Stimulated activated CD4-positive, alpha-beta T cell treated with anti-CD3 and anti-CD28 coated beads, Interleukin-12 subunit alpha, Interleukin-12 subunit beta, amount 100 ng/mL, for 48 hours (primary cell): ENCODE measurements at regions not wholly inside any gene's neighbourhood (a gene's known extent, or its start where the extent isn't known, plus 50 kb on each side); places are given as distances from the start of the nearest gene placed in this dataset.
"Not testable (repeated sequence)": the region's sequence is repeated elsewhere in the genome, so short reads cannot be mapped to it uniquely, and the experiment has no call there.

Source experiments
- DNase-seq, 3 donors: peaks; one replicate each; pipeline ENCODE4 v3.0.0-alpha.2; 2020; ENCODE audit warnings: low read depth in 2 of 3, low spot score in 1 of 3

DNA sequence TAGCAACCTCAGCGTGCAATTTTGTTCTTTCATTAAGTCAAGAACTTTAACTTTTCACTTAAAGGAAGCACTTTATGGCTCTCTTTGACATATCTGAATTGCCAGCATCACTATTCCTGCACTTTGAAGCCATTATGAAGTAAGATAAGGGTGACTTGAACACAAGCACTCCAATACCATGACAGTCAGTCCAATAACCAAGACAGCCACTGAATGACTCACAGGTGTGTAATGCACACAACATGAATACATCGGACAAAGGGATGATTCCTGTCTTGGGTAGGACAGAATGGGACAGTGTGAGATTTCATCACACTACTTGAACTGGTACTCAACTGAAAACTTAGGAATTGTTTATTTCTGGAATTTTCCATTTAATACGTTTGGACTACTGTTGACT, 233.7 kb upstream of the IPO5 start:
- no peak for DNase-seq

DNA sequence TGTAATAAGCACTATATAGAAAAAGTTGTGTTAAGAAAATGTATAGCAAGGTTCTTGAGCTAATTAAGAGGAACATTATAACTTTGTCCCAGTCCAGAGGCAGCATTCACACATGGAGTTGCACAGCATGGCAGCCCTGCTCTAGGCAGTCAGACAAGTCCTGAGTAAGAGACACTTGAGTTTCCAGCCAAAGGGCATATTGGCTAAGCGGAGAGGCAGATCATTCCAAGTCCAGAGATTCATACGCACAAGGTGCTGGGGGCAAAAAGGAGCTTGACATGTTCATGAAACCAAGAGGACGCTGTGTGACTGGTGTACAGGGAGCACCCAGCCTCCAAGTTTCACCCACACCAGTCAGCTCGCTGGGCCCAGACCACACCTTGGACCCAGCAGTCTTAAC, 232.6 kb upstream of the IPO5 start:
- DNase-seq, result no peak

DNA sequence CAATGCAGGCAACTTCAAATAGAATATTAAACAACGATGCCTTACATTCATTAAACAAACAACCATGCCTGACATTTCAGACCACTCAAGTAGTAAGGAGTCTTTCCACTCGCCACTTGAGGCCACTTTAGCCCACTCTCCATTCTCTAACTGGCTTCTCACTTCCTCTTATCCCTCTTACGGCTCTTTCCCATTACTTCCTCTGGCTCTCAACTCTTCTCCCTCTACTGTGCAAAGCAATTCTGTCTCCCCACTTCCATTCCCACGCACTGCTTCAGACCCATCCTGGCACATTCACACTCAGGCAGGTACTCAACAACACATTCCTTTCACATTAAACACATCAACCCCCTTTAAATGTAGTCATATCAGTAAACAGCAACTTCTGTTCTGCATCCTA, 229.8 kb upstream of the IPO5 start:
- no peak for DNase-seq

GRCh38 chr13:97724450-97724849, 229.0 kb upstream of the IPO5 start:
- no peak for DNase-seq

DNA sequence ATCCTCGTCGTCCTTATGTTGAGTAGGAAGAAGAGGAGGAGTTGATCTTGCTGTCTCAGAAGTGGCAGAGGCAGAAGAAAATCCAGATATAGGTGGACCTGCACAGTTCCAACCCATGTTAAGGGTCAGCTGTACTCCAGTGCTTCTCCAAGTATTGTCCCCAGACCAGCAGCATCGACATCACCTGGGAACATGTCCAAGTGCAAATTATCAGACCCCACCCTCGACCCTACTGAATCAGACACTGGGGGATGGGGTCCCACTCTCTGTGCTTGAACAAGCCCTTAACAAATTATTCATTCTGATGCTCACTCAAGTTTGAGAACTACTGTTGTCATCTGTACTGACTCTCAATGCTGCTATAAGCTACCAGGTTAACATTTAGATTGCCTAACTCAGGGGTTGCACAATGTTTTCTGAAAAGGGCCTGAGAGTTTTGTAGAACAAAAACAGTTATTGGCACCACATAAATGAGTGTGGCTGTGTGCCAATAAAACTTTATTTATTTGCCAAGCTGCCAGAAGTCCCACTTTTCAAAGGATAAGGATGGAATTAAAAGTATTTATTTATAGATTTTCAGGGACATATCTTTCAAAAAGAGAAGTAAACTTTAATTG, 226.7 kb upstream of the IPO5 start:
- DNase-seq, result no peak

- no peak for DNase-seq
Observed at GRCh38 chr13:97727991-97728390, 225.5 kb upstream of the IPO5 start.

- no peak for DNase-seq
Observed at GRCh38 chr13:97736436-97736835, 217.0 kb upstream of the IPO5 start.

- no peak for DNase-seq
Observed at GRCh38 chr13:97742084-97742483, 211.4 kb upstream of the IPO5 start.

GRCh38 chr13:97743938-97744337, 209.5 kb upstream of the IPO5 start:
- no peak for DNase-seq

GRCh38 chr13:97746649-97747048, 206.8 kb upstream of the IPO5 start:
- no peak for DNase-seq

- DNase-seq, result no peak
Observed at GRCh38 chr13:97749174-97749573, 204.3 kb upstream of the IPO5 start.

DNA sequence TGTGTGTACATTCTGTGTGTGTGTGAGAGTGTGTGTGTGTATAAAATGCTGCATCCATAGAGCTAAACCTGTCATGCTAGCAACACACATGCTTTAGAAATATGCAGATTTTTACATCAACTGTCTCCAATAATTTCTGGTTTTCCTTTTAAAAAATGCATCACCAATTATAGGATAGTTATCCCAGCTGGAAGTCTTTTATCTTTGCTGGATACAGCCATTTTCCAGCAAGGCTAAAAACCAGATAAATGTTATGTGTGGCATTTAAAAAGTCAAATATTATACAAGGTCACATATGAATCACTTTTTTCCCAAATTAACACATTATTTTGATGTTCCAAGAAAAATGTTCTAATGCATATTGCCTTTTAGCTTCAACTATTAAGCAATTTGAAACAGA, 202.0 kb upstream of the IPO5 start:
- no peak for DNase-seq

DNA sequence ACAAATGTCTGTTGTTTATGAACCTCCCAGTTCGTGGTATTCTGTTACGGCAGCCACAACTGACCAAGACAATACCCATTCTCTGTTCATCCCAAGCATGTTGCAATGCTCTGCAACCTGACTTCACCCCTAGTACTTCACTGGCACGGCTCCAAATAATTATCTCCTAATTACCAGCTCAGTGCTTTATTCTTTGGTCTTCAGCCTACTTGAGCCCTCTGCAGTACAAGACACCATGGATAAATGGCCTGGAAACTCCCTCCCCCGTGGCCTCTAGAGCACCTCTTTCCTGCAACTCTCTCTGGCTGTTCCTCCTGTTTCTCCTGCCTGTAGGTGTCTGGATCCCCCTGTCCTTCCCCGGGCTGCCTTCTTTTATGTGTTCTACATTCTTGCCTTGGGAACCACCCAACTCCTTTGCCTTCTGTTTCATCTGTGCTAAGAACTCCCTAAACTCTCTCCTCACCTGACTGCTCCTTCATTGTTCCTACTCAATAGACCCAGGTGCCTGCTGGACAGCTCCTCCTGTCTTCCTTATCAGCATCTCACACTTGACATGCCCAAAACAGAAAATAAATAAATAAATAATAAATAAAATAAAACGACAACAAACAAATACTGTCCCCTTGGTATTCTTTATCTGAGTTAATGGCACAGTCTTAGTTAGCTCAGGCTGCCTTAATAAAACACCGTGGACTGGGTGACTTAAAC, 200.4 kb upstream of the IPO5 start:
- DNase-seq, result no peak

DNA sequence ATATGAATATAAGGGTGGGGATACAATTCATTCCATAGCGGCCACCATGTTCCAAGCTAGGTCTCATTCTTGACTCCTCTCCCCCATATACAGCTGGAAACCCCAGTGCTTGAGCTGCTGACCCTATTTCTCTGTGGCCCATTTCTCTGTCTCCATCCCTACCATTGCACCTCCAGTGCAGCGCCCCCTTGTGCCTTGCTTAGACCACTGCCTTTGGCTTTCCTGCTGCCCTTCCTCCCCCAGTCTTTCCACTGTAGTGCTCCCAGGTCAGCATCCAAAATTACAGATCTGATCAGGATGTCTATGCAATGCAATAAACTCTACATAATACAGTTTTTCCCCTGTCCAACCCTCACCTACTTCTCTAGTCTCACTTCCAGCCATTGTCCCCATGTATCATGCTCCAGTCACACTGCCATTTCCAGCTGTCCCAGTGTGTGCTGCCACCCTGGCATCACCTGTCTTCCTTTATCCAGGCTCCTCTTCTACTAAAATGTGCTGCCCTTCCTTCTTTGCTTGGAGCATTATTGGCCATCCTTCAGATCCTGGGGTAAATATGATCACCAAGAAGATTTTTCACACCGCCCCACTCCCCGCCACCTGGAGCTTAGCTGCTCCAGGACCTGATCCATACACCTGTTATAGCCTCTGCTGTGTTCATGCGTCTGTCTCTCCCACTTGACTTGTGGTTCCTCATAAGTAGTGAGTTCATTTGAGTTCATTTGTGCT, 199.4 kb upstream of the IPO5 start:
- DNase-seq, result no peak

DNA sequence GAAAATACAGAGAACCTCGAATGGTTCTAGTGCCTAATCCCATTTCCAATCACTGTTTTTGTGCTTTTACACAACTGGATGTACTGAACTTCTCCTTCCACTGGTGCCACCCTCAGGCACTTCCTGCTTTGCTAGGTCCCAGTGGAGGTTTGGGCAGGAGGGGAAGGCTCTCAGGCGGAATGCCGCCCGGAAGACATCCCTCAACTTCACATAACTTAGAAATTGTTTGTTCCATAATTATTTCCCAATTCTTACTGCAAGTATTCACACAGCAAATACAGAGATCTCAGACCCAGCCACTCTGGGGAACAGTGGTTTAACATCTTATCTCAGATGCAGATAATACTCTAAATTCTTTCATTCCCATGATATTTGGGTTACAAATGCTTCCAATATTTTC, 195.7 kb upstream of the IPO5 start:
- DNase-seq, result no peak

- no peak for DNase-seq
Observed at GRCh38 chr13:97758317-97758716, 195.2 kb upstream of the IPO5 start.

DNA sequence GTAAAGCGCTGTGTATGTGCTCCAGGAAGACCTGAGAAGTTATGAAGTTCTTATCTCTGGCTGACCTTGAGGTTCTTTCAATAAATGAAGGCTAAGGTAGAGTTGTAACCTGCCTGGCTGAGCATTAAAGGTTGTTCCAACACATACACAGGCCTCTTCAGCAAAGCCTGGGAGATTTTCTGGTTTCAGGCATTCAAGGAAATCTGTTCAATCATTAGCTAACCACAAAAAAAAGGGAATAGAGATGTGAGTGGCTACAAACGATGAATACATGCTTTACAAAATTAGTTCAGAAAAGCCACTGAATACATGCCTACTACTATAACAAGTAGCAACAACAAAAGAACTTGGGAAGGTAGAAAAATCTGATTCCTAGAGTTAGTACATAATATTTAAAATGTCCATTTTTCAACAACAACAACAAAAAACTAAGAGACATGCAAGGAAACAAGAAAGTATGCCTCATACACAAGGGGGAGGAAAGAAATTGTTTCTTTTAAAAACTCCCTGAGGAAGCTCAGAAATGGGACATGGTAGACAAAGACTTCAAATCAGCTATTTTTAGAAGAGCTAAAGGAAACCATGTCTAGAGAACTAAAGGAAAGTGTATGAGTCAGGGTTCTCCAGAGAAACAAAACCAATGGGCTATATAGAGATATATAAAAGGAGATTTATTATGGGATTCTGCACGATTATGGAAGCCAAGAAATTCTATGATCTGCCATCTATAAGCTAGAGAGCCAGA, 191.5 kb upstream of the IPO5 start:
- DNase-seq, result no peak

- DNase-seq, result no peak
Observed at GRCh38 chr13:97766749-97767148, 186.7 kb upstream of the IPO5 start.

GRCh38 chr13:97768134-97768533, 185.3 kb upstream of the IPO5 start:
- DNase-seq, result no peak

DNA sequence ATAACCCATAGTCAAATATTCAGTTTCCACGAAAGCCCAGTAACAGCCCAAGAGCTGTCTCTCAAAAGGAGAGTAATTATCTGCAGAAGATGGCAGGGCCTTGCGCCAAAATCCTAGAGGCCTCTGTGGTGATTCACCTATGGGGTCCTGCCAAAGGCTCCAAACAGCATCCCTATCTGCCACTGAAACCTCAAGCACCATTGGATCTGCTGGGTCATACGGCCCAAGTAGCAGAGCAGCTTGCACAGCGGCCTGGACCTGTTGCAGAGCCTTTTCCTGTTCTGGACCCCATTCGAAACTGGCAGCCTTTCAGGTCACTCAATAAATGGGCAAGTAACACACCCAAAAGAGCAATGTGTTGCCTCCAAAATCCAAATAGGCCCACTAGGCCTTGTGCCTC, 183.2 kb upstream of the IPO5 start:
- DNase-seq, result not testable (repeated sequence)

DNA sequence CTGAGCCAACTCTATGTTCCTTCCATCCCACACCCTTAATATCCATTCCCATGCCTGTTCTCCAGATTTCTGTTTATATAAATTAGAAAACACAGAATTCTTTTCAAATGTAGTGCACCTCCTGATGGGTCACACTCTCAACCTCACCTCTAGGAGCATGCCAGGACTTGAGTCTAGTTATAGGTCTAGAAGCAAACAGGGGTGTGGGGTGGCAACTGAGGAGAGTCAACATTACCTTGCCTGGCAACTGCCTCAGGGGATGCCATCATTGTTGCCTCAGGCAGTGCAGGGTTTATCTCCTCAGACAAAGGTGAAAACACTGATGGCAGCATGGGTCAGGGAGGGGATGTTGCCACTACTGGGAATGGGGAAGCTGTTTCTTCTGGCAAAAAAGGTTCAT, 181.0 kb upstream of the IPO5 start:
- DNase-seq, result not testable (repeated sequence)
